SK-N-MC (cell line): ENCODE measurements at regions not wholly inside any gene's neighbourhood (a gene's known extent, or its start where the extent isn't known, plus 50 kb on each side); places are given as distances from the start of the nearest gene placed in this dataset.

Experiments
- EZH2 ChIP-seq: fragments of 200-600 bp; sonication (generic); IDR thresholded peaks from one replicate; pipeline ENCODE4 v1.6.1; 2017; ENCODE audit warnings: antibody characterized with exemption
- FOXP2 ChIP-seq: optimal IDR thresholded peaks from 2 replicates; pipeline ENCODE3; 2011; ENCODE audit warnings: mild to moderate bottlenecking, moderate library complexity; ENCODE audit not compliant: insufficient read depth; ENCODE audit errors: extremely low read length, control extremely low read depth
- POLR2AphosphoS5 ChIP-seq: IDR thresholded peaks from 2 replicates; pipeline ENCODE4 v1.6.1; 2012; ENCODE audit warnings: mild to moderate bottlenecking, low read depth, low read length, borderline replicate concordance

- TF ChIP-seq POLR2AphosphoS5 = no peak
- TF ChIP-seq FOXP2 = no peak
- no peak for TF ChIP-seq EZH2
These were observed 92.3 kb upstream of the SEMA6A start for GRCh38 chr5:116666901-116667300.
